Calu3 (cell line): ENCODE measurements at regions not wholly inside any gene's neighbourhood (a gene's known extent, or its start where the extent isn't known, plus 50 kb on each side); places are given as distances from the start of the nearest gene placed in this dataset.

Source experiments
- BruUV-seq: library from RNA; stranded (reverse); fragments of 400-500 nt; replicated peaks from 2 replicates; lab custom pipeline; 2021; lab: Mats Ljungman, UMichigan
- CTCF ChIA-PET: fragments of 300-600 bp; sonication (Branson Sonifier 250); formaldehyde crosslinking; loops from one replicate; lab custom pipeline; 2022; ENCODE audit warnings: antibody characterized with exemption; lab: Charles Lee
- DNase-seq: peaks from one replicate; pipeline ENCODE4 v3.0.0; 2022
- H3K27ac Mint-ChIP-seq: one replicate; pipeline ENCODE4 v1.8.0; 2022; ENCODE audit warnings: mixed read lengths; ENCODE audit not compliant: unreplicated experiment
- H3K27me3 Mint-ChIP-seq: one replicate; pipeline ENCODE4 v1.8.0; 2022; ENCODE audit warnings: mixed read lengths; ENCODE audit not compliant: unreplicated experiment
- H3K36me3 Mint-ChIP-seq: one replicate; pipeline ENCODE4 v1.8.0; 2022; ENCODE audit warnings: mild to moderate bottlenecking, moderate library complexity, mixed read lengths; ENCODE audit not compliant: insufficient read depth, unreplicated experiment
- H3K4me1 Mint-ChIP-seq: one replicate; pipeline ENCODE4 v1.8.0; 2022; ENCODE audit warnings: mild to moderate bottlenecking, low read depth, mixed read lengths; ENCODE audit not compliant: unreplicated experiment
- H3K4me3 Mint-ChIP-seq: one replicate; pipeline ENCODE4 v1.8.0; 2022; ENCODE audit warnings: mild to moderate bottlenecking, low read depth, moderate library complexity, mixed read lengths; ENCODE audit not compliant: unreplicated experiment
- H3K9me3 Mint-ChIP-seq: one replicate; pipeline ENCODE4 v1.8.0; 2022; ENCODE audit warnings: low read depth, mixed read lengths; ENCODE audit not compliant: unreplicated experiment
- intact Hi-C: fragments of 100-400 bp; cut with micrococcal nuclease; formaldehyde crosslinking; loops from one replicate; pipeline ENCODE4 v1.10.0; 2022; ENCODE audit not compliant: unreplicated experiment
- TF ChIP-seq, protein P1 (sequence below): fragments of 200-600 bp; IDR thresholded peaks from one replicate; pipeline ENCODE4 v1.8.0; 2022; ENCODE audit warnings: antibody characterized with exemption; ENCODE audit not compliant: unreplicated experiment

DNA sequence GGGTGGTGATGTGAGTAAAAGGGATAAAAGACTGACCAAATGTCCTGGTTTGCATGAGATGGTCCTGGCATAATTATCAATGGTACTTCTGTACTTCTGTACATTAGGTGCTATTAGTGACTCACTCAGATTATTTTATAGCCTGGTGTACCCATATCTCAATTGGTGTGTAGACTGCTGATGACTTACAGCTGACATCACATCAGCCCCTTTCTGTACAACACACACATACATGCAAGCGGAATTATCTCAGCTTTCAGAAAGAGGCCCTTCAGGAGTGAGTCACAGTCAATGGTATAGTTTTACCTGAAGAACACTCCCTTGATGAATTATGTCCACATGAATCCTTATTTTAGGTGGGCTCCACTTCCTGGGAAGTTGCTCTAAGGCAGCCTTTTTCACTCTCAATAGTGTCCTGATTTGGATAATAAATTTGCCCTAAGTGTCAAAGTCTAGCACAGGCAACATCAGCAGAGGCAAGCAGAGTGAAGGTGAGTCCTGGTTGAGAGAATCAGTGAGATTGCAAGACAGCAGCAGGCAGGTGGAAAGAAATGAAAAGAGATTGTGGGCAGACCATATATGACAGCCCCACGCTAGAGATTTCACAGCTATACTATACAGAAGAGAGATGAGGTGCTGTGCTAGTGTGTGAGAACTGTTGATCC, 137.0 kb downstream of the ZPLD1 start:
- no peak for DNase-seq
- CTCF ChIA-PET: no interaction called here

DNA sequence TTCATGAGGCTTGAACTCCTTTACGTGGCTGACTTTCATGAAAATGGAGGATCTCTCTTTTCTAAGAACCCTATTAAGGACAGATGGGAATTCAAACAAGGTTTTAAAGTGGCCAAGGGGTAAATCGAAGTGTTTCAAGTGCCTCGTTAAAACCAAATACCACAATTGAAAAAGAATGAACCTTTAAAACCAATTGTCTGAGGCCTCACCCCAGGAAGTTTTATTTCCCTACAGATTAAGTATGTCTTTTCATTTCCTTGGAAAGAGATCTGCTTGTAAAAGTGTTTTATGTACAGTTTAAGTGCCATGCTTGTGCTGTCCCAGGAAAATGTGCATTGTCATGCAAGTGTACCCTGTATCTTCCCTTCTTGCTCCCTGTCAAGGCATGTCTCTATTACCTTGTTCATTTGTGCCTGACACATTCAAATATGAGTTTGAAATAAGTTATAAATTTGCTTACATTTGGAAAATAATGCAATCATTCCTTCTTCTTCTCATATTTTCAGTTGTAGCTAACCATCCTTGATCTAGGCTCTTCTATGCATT, 138.7 kb downstream of the ZPLD1 start:
- Mint-ChIP-seq H3K4me3 (no peak overlapping the region), H3K4me1 (no peaks in the 10 kb centered on the region), H3K27ac (no peak overlapping the region), H3K27me3 (no peaks in the 10 kb centered on the region), H3K36me3 (no peaks in the 10 kb centered on the region), H3K9me3 (no peaks in the 10 kb centered on the region)
- CTCF ChIA-PET: interaction anchor here (0.6 kb wide), 1 partner anchor 715 kb away, joined by 3 read pairs; no protein-coding TSS in a partner anchor
- no peak for DNase-seq
- intact Hi-C loops: no loop called here
- TF ChIP-seq, protein P1, sequence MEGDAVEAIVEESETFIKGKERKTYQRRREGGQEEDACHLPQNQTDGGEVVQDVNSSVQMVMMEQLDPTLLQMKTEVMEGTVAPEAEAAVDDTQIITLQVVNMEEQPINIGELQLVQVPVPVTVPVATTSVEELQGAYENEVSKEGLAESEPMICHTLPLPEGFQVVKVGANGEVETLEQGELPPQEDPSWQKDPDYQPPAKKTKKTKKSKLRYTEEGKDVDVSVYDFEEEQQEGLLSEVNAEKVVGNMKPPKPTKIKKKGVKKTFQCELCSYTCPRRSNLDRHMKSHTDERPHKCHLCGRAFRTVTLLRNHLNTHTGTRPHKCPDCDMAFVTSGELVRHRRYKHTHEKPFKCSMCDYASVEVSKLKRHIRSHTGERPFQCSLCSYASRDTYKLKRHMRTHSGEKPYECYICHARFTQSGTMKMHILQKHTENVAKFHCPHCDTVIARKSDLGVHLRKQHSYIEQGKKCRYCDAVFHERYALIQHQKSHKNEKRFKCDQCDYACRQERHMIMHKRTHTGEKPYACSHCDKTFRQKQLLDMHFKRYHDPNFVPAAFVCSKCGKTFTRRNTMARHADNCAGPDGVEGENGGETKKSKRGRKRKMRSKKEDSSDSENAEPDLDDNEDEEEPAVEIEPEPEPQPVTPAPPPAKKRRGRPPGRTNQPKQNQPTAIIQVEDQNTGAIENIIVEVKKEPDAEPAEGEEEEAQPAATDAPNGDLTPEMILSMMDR: no peak
- BruUV-seq: no TSS peak

More for the DNA sequence above, 137.0 kb downstream of the ZPLD1 start:
- H3K27ac Mint-ChIP-seq: no peak overlapping the region
- no peaks in the 10 kb centered on the region for H3K4me1 Mint-ChIP-seq
- TF ChIP-seq, protein P1: no peak
- no TSS peak for BruUV-seq
- intact Hi-C loops: no loop called here
- no peaks in the 10 kb centered on the region for H3K9me3 Mint-ChIP-seq
- H3K4me3 Mint-ChIP-seq: no peak overlapping the region
- no peaks in the 10 kb centered on the region for H3K27me3 Mint-ChIP-seq
- H3K36me3 Mint-ChIP-seq: no peaks in the 10 kb centered on the region

DNA sequence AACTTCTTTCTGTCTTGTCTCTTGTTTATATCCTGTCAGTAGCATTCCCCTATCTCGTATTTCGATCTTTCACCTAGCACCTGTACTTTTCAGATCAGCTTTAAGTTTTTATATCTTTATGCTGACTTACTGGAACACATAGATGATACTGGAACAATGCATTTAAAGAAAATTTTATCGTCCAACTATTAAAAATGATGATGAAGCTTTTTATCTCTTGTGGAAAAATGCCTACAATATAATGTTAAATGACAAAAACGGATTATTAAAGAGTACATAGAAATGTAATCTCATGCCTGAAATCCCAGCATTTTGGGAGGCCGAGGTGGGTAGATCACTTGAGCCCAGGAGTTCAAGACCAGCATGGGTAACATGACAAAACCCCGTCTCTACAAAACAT, 139.5 kb downstream of the ZPLD1 start:
- Mint-ChIP-seq H3K27ac (no peak overlapping the region), H3K36me3 (no peaks in the 10 kb centered on the region), H3K9me3 (no peaks in the 10 kb centered on the region), H3K4me1 (no peaks in the 10 kb centered on the region), H3K27me3 (no peaks in the 10 kb centered on the region), H3K4me3 (no peak overlapping the region)
- intact Hi-C loops: no loop called here
- CTCF ChIA-PET: interaction anchor here (0.6 kb wide), 1 partner anchor 715 kb away, joined by 3 read pairs; no protein-coding TSS in a partner anchor
- TF ChIP-seq, protein P1: no peak
- BruUV-seq: no TSS peak
- DNase-seq: no peak

DNA sequence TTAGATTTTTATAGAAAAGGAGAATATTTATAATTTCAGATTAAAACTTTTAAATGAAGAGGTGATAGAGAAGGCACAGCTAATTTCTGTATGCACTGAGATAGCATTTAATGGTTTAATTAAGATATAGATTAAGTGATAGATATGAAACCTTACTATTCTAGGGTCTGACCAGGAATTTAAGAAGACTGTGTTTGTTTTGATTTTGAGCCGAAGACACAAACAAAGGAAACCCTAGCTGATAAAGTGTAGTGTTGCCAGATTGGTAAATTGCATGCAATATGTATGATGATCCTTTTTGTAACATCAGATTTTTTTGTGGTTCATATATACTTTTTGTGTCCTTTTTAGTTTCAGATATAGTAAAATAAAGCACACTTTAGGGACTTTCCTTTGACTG, 141.8 kb downstream of the ZPLD1 start:
- Mint-ChIP-seq H3K9me3 (no peaks in the 10 kb centered on the region), H3K4me3 (no peak overlapping the region), H3K4me1 (no peaks in the 10 kb centered on the region), H3K27me3 (no peaks in the 10 kb centered on the region), H3K27ac (no peak overlapping the region), H3K36me3 (no peaks in the 10 kb centered on the region)
- BruUV-seq: no TSS peak
- CTCF ChIA-PET: interaction anchor here (0.6 kb wide), 1 partner anchor 97 kb away, joined by 3 read pairs; no protein-coding TSS in a partner anchor
- intact Hi-C loops: no loop called here
- TF ChIP-seq, protein P1: no peak
- DNase-seq: no peak
